HepG2 (cell line): ENCODE measurements at regions not wholly inside any gene's neighbourhood (a gene's known extent, or its start where the extent isn't known, plus 50 kb on each side); places are given as distances from the start of the nearest gene placed in this dataset.

Source experiments
- ATAC-seq: fragments of 200-7000 bp; cut with Tn5 transposase; 3 replicates; pipeline ENCODE4 v1.9.1; 2020; ENCODE audit warnings: mild to moderate bottlenecking, moderate library complexity
- BruUV-seq: library from RNA; stranded (reverse); fragments of 400-500 nt; replicated peaks from 2 replicates; lab custom pipeline; 2021; lab: Mats Ljungman, UMichigan
- CTCF ChIA-PET: fragments of 300-600 bp; formaldehyde crosslinking; extraction: SDS; loops from one replicate; lab custom pipeline; 2021; ENCODE audit warnings: low total read pairs, inconsistent platforms, low intra/inter-chr PET ratio; lab: Yijun Ruan, JAX
- POLR2A ChIA-PET: fragments of 350-600 bp; sonication (Branson Sonifier 250); formaldehyde crosslinking; loops from one replicate; lab custom pipeline; 2020; ENCODE audit warnings: antibody characterized with exemption, inconsistent platforms; lab: Yijun Ruan, JAX
- DNase-seq: peaks from one replicate; pipeline ENCODE4 v3.0.0-alpha.2; 2015; ENCODE audit warnings: low spot score
- FAIRE-seq: peaks from 3 replicates; lab custom pipeline; 2011; peaks lifted over from hg19 to GRCh38; lab: Jason Lieb, UNC
- H2AFZ ChIP-seq: one replicate; pipeline ENCODE4 v1.6.1; 2011; ENCODE audit warnings: low read length, inconsistent platforms
- H3K27ac ChIP-seq: fragments of 300-600 bp; 3 replicates; pipeline ENCODE4 v1.8.0; 2011; ENCODE audit warnings: mixed run types, mild to moderate bottlenecking, mixed read lengths, low read length, inconsistent platforms; ENCODE audit not compliant: insufficient read depth; ENCODE audit errors: extremely low read length
- H3K27me3 ChIP-seq, 2 experiments: fragments of 200-600 bp in 1 of 2; 2 replicates in 1 of 2; 3 replicates in 1 of 2; pipeline versions ENCODE4 v1.6.0 to v1.8.0; 2011; ENCODE audit warnings: low read length in 2 of 2, mild to moderate bottlenecking in 2 of 2, moderate library complexity in 2 of 2, inconsistent platforms in 1 of 2; ENCODE audit not compliant: insufficient read depth in 2 of 2, control insufficient read depth in 1 of 2
- H3K36me3 ChIP-seq, 2 experiments: fragments of 200-600 bp in 1 of 2; replicated peaks in 1 of 2; 2 replicates in 1 of 2; 3 replicates in 1 of 2; pipeline versions ENCODE4 v1.5.1 to v1.8.0; 2011; ENCODE audit warnings: low read length in 2 of 2, inconsistent platforms in 1 of 2; ENCODE audit not compliant: insufficient read depth in 2 of 2, control insufficient read depth in 1 of 2
- H3K4me1 ChIP-seq: 2 replicates; pipeline ENCODE4 v1.5.1; 2012; ENCODE audit warnings: low read length, inconsistent platforms; ENCODE audit not compliant: insufficient read depth
- H3K4me2 ChIP-seq: 2 replicates; pipeline ENCODE4 v1.6.0; 2011; ENCODE audit warnings: low read depth, low read length, inconsistent platforms
- H3K4me3 ChIP-seq, 3 experiments: fragments of 200-600 bp in 1 of 3; sonication (generic), shearing (Covaris generic) in 1 of 3; replicated peaks in 1 of 3; 2 replicates each; pipeline ENCODE4 v1.5.1; 2011 to 2016; ENCODE audit warnings: low read length in 3 of 3, inconsistent platforms in 2 of 3, low read depth in 2 of 3, mild to moderate bottlenecking in 2 of 3, control low read depth in 1 of 3, mixed read lengths in 1 of 3; ENCODE audit not compliant: insufficient read depth in 1 of 3
- H3K79me2 ChIP-seq: one replicate; pipeline ENCODE4 v1.6.1; 2011; ENCODE audit warnings: low read length, inconsistent platforms; ENCODE audit not compliant: insufficient read depth
- H3K9ac ChIP-seq: 2 replicates; pipeline ENCODE4 v1.6.0; 2011; ENCODE audit warnings: mild to moderate bottlenecking, low read depth, low read length, inconsistent platforms; ENCODE audit not compliant: insufficient read depth
- H3K9me3 ChIP-seq: 2 replicates; pipeline ENCODE4 v1.5.1; 2012; ENCODE audit warnings: mild to moderate bottlenecking, low read length
- H4K20me1 ChIP-seq: 2 replicates; pipeline ENCODE4 v1.6.0; 2011; ENCODE audit warnings: inconsistent platforms, mild to moderate bottlenecking, low read length, moderate library complexity; ENCODE audit not compliant: insufficient read depth
- ADNP ChIP-seq: sonication (generic); formaldehyde crosslinking; IDR thresholded peaks from 2 replicates; pipeline ENCODE4 v1.4.0; 2020; ENCODE audit warnings: missing genetic modification reagents
- DNMT1 ChIP-seq: sonication (generic); formaldehyde crosslinking; IDR thresholded peaks from 2 replicates; pipeline ENCODE4 v1.5.1; 2020; ENCODE audit warnings: mild to moderate bottlenecking, missing genetic modification reagents
- KMT2B ChIP-seq: IDR thresholded peaks from 2 replicates; pipeline ENCODE4 v1.6.1; 2016; ENCODE audit warnings: missing genetic modification reagents, missing compliant biosample characterization
- MED8 ChIP-seq: sonication (generic); formaldehyde crosslinking; IDR thresholded peaks from 2 replicates; pipeline ENCODE4 v1.8.1; 2023; ENCODE audit warnings: mild to moderate bottlenecking, missing genetic modification reagents; ENCODE audit not compliant: insufficient replicate concordance
- NAIF1 ChIP-seq: sonication (generic); formaldehyde crosslinking; IDR thresholded peaks from 2 replicates; pipeline ENCODE4 v1.5.0; 2020; ENCODE audit warnings: mild to moderate bottlenecking, missing genetic modification reagents, borderline replicate concordance
- NCOR1 ChIP-seq: fragments of 200-600 bp; sonication (generic); IDR thresholded peaks from 2 replicates; pipeline ENCODE4 v1.7.0; 2017; ENCODE audit warnings: antibody characterized with exemption, low read length, borderline replicate concordance
- RFX5 ChIP-seq: IDR thresholded peaks from 2 replicates; pipeline ENCODE4 v1.6.1; 2011; ENCODE audit warnings: low read depth, low read length, improper control_type of control experiment
- RXRA ChIP-seq: sonication (generic); formaldehyde crosslinking; IDR thresholded peaks from 2 replicates; pipeline ENCODE4 v1.5.1; 2020; ENCODE audit warnings: missing genetic modification reagents
- SMAD9 ChIP-seq: sonication (generic); formaldehyde crosslinking; IDR thresholded peaks from 2 replicates; pipeline ENCODE4 v1.5.1; 2020; ENCODE audit warnings: mild to moderate bottlenecking, missing genetic modification reagents
- ZMYM4 ChIP-seq: sonication (generic); formaldehyde crosslinking; IDR thresholded peaks from 2 replicates; pipeline ENCODE4 v1.8.1; 2023; ENCODE audit warnings: mild to moderate bottlenecking, missing genetic modification reagents
- ZNF569 ChIP-seq: sonication (generic); formaldehyde crosslinking; IDR thresholded peaks from 2 replicates; pipeline ENCODE4 v1.5.0; 2020; ENCODE audit warnings: mild to moderate bottlenecking, missing genetic modification reagents, moderate library complexity, borderline replicate concordance
- ZNF615 ChIP-seq: sonication (generic); formaldehyde crosslinking; IDR thresholded peaks from 2 replicates; pipeline ENCODE4 v1.5.0; 2020; ENCODE audit warnings: mild to moderate bottlenecking, missing genetic modification reagents, borderline replicate concordance
- ZNF670 ChIP-seq: sonication (generic); formaldehyde crosslinking; IDR thresholded peaks from 2 replicates; pipeline ENCODE4 v1.8.0; 2022; ENCODE audit warnings: mild to moderate bottlenecking, missing genetic modification reagents, borderline replicate concordance
- ZNF674 ChIP-seq: sonication (generic); formaldehyde crosslinking; IDR thresholded peaks from 2 replicates; pipeline ENCODE4 v1.5.0; 2020; ENCODE audit warnings: low read depth, mild to moderate bottlenecking, missing genetic modification reagents
- ZSCAN31 ChIP-seq: sonication (generic); formaldehyde crosslinking; IDR thresholded peaks from 2 replicates; pipeline ENCODE4 v1.5.0; 2020; ENCODE audit warnings: low read depth, mild to moderate bottlenecking, missing genetic modification reagents
- WGBS: methylation state at CpG from one replicate; pipeline ENCODE4 v1.1.6; 2017; ENCODE audit warnings: low lambda C conversion rate; 5-methylcytosine and 5-hydroxymethylcytosine counted together
- in situ Hi-C: cut with HindIII; loops from 2 replicates; pipeline ENCODE4 v1.10.0; 2017; ENCODE audit warnings: low pct_unique_long_range_greater_than_20kb; ENCODE audit not compliant: extremely low pct_ligation_motif_present
- intact Hi-C: fragments of 100-400 bp; cut with micrococcal nuclease; formaldehyde crosslinking; loops from one replicate; pipeline ENCODE4 v1.10.0; 2022; ENCODE audit not compliant: unreplicated experiment

DNA sequence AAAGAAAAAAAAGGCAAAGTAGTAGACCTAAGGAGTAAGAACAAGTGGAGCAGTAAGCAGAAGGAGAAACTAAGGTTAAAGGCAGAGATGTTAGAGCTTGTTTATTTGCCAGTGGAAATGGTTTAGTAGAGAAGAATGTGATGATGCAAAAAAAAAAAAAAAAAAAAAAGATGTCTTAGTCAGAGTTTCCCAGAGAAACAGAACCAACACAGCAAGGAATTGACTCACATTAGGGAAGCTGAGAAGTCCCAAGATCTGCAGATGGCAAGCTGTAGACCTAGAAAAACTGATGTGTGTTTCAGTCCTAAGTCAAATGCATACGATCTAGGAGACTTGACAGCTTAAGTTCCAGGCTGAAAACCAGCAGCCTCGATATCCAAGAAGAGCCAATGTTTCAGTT, 1548.8 kb upstream of the LRRTM1 start:
- TF ChIP-seq ADNP (no peak), ZNF670 (no peak), ZNF615 (CRISPR knock-in tag) (no peak), DNMT1 (no peak), ZSCAN31 (CRISPR knock-in tag) (no peak), ZNF569 (CRISPR knock-in tag) (no peak), ZNF674 (CRISPR knock-in tag) (no peak), RXRA (CRISPR knock-in tag) (no peak), NCOR1 (no peak), SMAD9 (CRISPR knock-in tag) (no peak), KMT2B (no peak), ZMYM4 (CRISPR knock-in tag) (no peak), NAIF1 (no peak), RFX5 (no peak), MED8 (CRISPR knock-in tag) (no peak)
- BruUV-seq = no TSS peak
- no peak overlapping the region for H3K4me3 ChIP-seq
- H3K27ac ChIP-seq = no peak overlapping the region
- ATAC-seq = no peak
- H3K27me3 ChIP-seq = no peaks in the 10 kb centered on the region
- FAIRE-seq = no peak
- intact Hi-C loops (no loop called here), in situ Hi-C loops (no loop called here)
- H3K4me2 ChIP-seq = no peak overlapping the region
- peaks cover 73% of the 10 kb centered on the region for H3K9me3 ChIP-seq
- no peaks in the 10 kb centered on the region for H3K79me2 ChIP-seq
- CTCF ChIA-PET = no interaction called here
- no peak overlapping the region for H2AFZ ChIP-seq
- H3K9ac ChIP-seq = no peak overlapping the region
- no peaks in the 10 kb centered on the region for H4K20me1 ChIP-seq
- H3K36me3 ChIP-seq = no peaks in the 10 kb centered on the region
- POLR2A ChIA-PET = no interaction called here
- no peak for DNase-seq
- WGBS = 0% methylated on average over 2 of the region's 2 CpGs
- no peaks in the 10 kb centered on the region for H3K4me1 ChIP-seq
